ENCODE measurements at regions not wholly inside any gene's neighbourhood (a gene's known extent, or its start where the extent isn't known, plus 50 kb on each side); places are given as distances from the start of the nearest gene placed in this dataset.
"Not testable (repeated sequence)": the region's sequence is repeated elsewhere in the genome, so short reads cannot be mapped to it uniquely, and the experiment has no call there.

- no peak for DNase-seq (ENCODE audit: low read depth, low spot score)
These were observed 85.1 kb upstream of the JARID2 start for GRCh38 chr6:15160812-15161211.

- DNase-seq (ENCODE audit: low read depth, low spot score): not testable (repeated sequence)
These were observed 81.0 kb upstream of the JARID2 start for GRCh38 chr6:15164855-15165254.

GRCh38 chr6:15166121-15166520 lies 79.7 kb upstream of the JARID2 start:
- no peak for DNase-seq (ENCODE audit: low read depth, low spot score)

GRCh38 chr6:15170126-15170525 lies 75.7 kb upstream of the JARID2 start:
- no peak for DNase-seq (ENCODE audit: low read depth, low spot score)

- DNase-seq (ENCODE audit: low read depth, low spot score): no peak
These were observed 74.8 kb upstream of the JARID2 start for GRCh38 chr6:15171026-15171425.

- no peak for DNase-seq (ENCODE audit: low read depth, low spot score)
These were observed 69.0 kb upstream of the JARID2 start for GRCh38 chr6:15176816-15177370.

GRCh38 chr6:15183979-15184378 lies 61.9 kb upstream of the JARID2 start:
- DNase-seq (ENCODE audit: low read depth, low spot score): no peak

- DNase-seq (ENCODE audit: low read depth, low spot score): no peak
These were observed 61.4 kb upstream of the JARID2 start for GRCh38 chr6:15184441-15184861.

- DNase-seq (ENCODE audit: low read depth, low spot score): not testable (repeated sequence)
These were observed 60.8 kb upstream of the JARID2 start for GRCh38 chr6:15185111-15185510.

GRCh38 chr6:15193451-15193850 lies 52.4 kb upstream of the JARID2 start:
- DNase-seq (ENCODE audit: low read depth, low spot score): not testable (repeated sequence)

- no peak for DNase-seq (ENCODE audit: low read depth, low spot score)
These were observed 51.4 kb upstream of the JARID2 start for GRCh38 chr6:15194453-15194852.
